Glutamatergic neuron (in vitro differentiated cells): ENCODE measurements at regions not wholly inside any gene's neighbourhood (a gene's known extent, or its start where the extent isn't known, plus 50 kb on each side); places are given as distances from the start of the nearest gene placed in this dataset.

Source experiments
- DNase-seq: peaks from one replicate; pipeline ENCODE4 v3.0.0; 2022
- H3K27ac Mint-ChIP-seq: one replicate; pipeline ENCODE4 v1.8.0; 2020; ENCODE audit warnings: mild to moderate bottlenecking, mixed read lengths, inconsistent platforms; ENCODE audit not compliant: unreplicated experiment
- H3K27me3 Mint-ChIP-seq: one replicate; pipeline ENCODE4 v1.8.0; 2020; ENCODE audit warnings: mild to moderate bottlenecking, moderate library complexity, mixed read lengths, inconsistent platforms; ENCODE audit not compliant: unreplicated experiment
- H3K36me3 Mint-ChIP-seq: one replicate; pipeline ENCODE4 v1.8.0; 2020; ENCODE audit warnings: mild to moderate bottlenecking, mixed read lengths, inconsistent platforms; ENCODE audit not compliant: unreplicated experiment
- H3K4me1 Mint-ChIP-seq: one replicate; pipeline ENCODE4 v1.8.0; 2020; ENCODE audit warnings: mild to moderate bottlenecking, low read depth, mixed read lengths, inconsistent platforms; ENCODE audit not compliant: unreplicated experiment
- H3K4me3 Mint-ChIP-seq: one replicate; pipeline ENCODE4 v1.8.0; 2020; ENCODE audit warnings: mild to moderate bottlenecking, mixed read lengths, inconsistent platforms; ENCODE audit not compliant: unreplicated experiment
- H3K9me3 Mint-ChIP-seq: one replicate; pipeline ENCODE4 v1.8.0; 2020; ENCODE audit warnings: mild to moderate bottlenecking, moderate library complexity, mixed read lengths, inconsistent platforms; ENCODE audit not compliant: unreplicated experiment
- CTCF ChIP-seq: fragments of 200-600 bp; sonication (generic); IDR thresholded peaks from one replicate; pipeline ENCODE4 v1.5.0; 2021; ENCODE audit not compliant: partially characterized antibody, unreplicated experiment

- no peaks in the 10 kb centered on the region for H3K27me3 Mint-ChIP-seq
- TF ChIP-seq CTCF = no peak
- no peaks in the 10 kb centered on the region for H3K9me3 Mint-ChIP-seq
- H3K36me3 Mint-ChIP-seq = peaks cover 6% of the 10 kb centered on the region
- H3K4me3 Mint-ChIP-seq = no peak overlapping the region
- H3K27ac Mint-ChIP-seq = no peak overlapping the region
- no peak for DNase-seq
- H3K4me1 Mint-ChIP-seq = peaks cover 6% of the 10 kb centered on the region
Observed at GRCh38 chr5:68505917-68506860, 290.6 kb downstream of the PIK3R1 start.

DNA sequence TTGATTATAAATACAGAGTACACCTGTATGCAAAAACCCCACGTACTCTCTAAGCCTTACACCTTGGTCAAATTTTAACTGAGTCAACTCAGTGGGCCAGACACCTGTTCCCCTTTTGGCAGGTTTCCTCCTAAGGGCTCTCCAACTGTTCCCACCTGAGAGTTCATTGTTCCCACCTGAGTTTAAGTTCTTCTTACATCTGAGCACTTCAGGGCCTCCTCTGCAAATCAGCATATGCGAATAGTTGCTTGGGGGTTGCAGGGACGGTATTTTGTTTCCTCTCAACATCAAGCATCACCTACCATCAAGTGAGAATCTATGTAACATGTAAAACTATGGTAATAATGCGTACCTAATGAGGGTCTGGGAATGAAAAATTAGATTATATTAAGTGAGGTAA, 300.0 kb downstream of the PIK3R1 start:
- Mint-ChIP-seq H3K4me1 (no peaks in the 10 kb centered on the region), H3K9me3 (no peaks in the 10 kb centered on the region), H3K27ac (no peak overlapping the region), H3K4me3 (no peak overlapping the region), H3K36me3 (no peaks in the 10 kb centered on the region), H3K27me3 (no peaks in the 10 kb centered on the region)
- no peak for TF ChIP-seq CTCF
- no peak for DNase-seq

DNA sequence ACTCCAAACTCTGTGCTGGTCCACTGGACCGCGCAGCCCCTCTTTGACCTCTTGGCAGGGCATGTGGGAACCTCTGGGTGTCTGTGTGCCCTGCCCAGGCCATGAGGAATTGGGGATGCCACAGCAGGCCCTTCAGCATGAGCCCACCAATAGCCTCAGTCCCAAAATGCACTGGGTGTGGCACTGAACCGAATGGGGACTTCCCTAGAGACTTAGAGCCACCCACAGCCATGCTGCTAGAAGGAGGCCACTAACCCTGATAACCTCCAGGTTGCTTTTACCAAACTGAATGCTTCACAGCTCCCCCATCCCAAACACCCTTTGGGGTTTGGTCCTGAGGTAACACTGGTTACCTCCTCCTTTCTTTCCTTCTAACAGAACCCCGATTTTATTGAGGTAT, 302.7 kb downstream of the PIK3R1 start:
- Mint-ChIP-seq H3K4me3 (no peak overlapping the region), H3K27ac (no peak overlapping the region), H3K9me3 (no peaks in the 10 kb centered on the region), H3K36me3 (no peaks in the 10 kb centered on the region), H3K27me3 (no peaks in the 10 kb centered on the region), H3K4me1 (no peaks in the 10 kb centered on the region)
- no peak for TF ChIP-seq CTCF
- DNase-seq = no peak

- Mint-ChIP-seq H3K9me3 (no peaks in the 10 kb centered on the region), H3K4me1 (no peaks in the 10 kb centered on the region), H3K27me3 (no peaks in the 10 kb centered on the region), H3K4me3 (no peak overlapping the region), H3K36me3 (no peaks in the 10 kb centered on the region), H3K27ac (no peak overlapping the region)
- DNase-seq = no peak
- TF ChIP-seq CTCF = no peak
Observed at GRCh38 chr5:68519143-68519542, 303.6 kb downstream of the PIK3R1 start.

DNA sequence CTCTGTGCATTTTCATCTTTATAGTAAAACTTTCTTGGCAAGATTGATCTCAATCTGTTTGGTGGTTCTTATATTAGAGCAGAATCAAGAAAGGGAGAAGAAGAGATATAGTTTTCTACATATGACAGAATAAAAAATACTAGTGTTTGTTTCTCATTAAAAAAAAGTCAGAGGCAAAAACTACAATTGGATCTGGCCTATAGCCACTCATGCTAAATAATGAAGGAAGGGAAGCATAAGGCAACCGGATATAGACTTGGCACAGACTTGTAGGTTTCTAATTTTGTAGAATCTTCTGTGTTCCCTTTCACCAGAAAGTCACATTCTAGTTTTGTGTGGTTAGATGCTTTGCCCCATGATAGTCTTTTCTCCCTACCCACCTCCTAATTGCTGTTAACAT, 306.2 kb downstream of the PIK3R1 start:
- no peak for DNase-seq
- TF ChIP-seq CTCF = no peak

More for the DNA sequence above, 306.2 kb downstream of the PIK3R1 start:
- Mint-ChIP-seq H3K36me3 (no peaks in the 10 kb centered on the region), H3K4me3 (no peak overlapping the region), H3K27ac (no peak overlapping the region), H3K27me3 (no peaks in the 10 kb centered on the region), H3K9me3 (peaks cover 4% of the 10 kb centered on the region), H3K4me1 (no peaks in the 10 kb centered on the region)
